Epithelial cell of proximal tubule (primary cell): ENCODE measurements at regions not wholly inside any gene's neighbourhood (a gene's known extent, or its start where the extent isn't known, plus 50 kb on each side); places are given as distances from the start of the nearest gene placed in this dataset.

Source experiments
- DNase-seq: peaks from one replicate; pipeline ENCODE4 v3.0.0-alpha.2; 2011; ENCODE audit warnings: low read depth
- H3K4me3 ChIP-seq: 2 replicates; pipeline ENCODE4 v1.5.1; 2011; ENCODE audit warnings: low read depth, mild to moderate bottlenecking, low read length
- TF ChIP-seq, protein P1 (sequence below): conservative IDR thresholded peaks from 2 replicates; pipeline ENCODE4 v1.5.1; 2012; ENCODE audit warnings: low read depth, mild to moderate bottlenecking, low read length

DNA sequence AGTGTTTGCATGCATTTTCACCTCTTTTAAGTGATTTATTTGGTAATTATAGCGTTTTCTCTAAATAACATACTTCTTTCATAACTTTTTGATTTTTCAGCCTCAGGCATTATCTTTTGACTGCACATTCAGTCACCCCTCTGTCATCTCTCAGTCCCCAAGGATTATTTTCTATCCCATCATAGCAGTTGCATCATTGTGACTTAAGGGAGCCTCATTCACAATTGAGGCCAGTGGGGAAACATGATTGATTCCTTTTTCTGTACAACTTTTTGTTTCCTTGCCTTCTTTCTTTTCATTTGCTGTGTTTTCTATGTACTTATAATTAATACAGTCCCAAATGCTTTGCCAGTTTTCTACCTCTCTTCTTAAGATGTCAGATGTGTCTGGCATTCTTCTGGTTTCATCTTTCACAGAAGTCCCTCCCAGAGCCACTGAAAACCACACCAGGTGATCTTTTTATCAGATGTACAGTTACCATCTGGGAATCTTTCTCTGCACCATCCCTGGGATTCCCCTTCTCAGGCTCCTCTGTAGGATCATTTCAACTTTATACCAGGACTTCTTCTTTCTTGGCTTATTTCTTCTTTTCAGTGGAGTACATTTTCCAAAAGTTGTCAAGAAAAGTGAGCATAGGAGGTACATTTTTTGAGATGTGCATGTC is 151.4 kb downstream of the RAP2B start:
- TF ChIP-seq, protein P1, sequence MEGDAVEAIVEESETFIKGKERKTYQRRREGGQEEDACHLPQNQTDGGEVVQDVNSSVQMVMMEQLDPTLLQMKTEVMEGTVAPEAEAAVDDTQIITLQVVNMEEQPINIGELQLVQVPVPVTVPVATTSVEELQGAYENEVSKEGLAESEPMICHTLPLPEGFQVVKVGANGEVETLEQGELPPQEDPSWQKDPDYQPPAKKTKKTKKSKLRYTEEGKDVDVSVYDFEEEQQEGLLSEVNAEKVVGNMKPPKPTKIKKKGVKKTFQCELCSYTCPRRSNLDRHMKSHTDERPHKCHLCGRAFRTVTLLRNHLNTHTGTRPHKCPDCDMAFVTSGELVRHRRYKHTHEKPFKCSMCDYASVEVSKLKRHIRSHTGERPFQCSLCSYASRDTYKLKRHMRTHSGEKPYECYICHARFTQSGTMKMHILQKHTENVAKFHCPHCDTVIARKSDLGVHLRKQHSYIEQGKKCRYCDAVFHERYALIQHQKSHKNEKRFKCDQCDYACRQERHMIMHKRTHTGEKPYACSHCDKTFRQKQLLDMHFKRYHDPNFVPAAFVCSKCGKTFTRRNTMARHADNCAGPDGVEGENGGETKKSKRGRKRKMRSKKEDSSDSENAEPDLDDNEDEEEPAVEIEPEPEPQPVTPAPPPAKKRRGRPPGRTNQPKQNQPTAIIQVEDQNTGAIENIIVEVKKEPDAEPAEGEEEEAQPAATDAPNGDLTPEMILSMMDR, result no peak
- DNase-seq, result no peak
- H3K4me3 ChIP-seq, result no peak overlapping the region

DNA sequence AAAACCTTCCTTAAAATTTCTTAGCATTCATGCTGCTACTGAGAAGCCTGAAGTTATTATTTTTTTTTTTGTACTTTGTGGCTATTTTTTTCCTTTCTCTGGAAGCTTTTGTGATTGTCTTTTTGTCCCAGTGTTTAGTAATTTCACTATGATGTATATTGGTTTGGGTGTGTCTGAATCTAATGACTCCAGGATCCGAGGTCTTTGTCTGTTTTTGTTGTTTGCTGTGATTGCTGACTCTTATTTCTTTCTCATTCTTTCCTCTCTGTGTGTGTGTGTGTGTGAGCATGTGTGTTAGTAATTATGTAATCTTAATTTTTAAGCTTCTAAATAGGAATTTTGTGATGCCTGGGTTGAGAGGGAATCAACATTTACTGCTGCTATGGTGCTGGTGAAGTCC is 152.0 kb downstream of the RAP2B start:
- TF ChIP-seq, protein P1, result no peak
- DNase-seq, result no peak
- no peak overlapping the region for H3K4me3 ChIP-seq

GRCh38 chr3:153315781-153316180 is 153.8 kb downstream of the RAP2B start:
- TF ChIP-seq, protein P1, result no peak
- no peak for DNase-seq
- no peak overlapping the region for H3K4me3 ChIP-seq

DNA sequence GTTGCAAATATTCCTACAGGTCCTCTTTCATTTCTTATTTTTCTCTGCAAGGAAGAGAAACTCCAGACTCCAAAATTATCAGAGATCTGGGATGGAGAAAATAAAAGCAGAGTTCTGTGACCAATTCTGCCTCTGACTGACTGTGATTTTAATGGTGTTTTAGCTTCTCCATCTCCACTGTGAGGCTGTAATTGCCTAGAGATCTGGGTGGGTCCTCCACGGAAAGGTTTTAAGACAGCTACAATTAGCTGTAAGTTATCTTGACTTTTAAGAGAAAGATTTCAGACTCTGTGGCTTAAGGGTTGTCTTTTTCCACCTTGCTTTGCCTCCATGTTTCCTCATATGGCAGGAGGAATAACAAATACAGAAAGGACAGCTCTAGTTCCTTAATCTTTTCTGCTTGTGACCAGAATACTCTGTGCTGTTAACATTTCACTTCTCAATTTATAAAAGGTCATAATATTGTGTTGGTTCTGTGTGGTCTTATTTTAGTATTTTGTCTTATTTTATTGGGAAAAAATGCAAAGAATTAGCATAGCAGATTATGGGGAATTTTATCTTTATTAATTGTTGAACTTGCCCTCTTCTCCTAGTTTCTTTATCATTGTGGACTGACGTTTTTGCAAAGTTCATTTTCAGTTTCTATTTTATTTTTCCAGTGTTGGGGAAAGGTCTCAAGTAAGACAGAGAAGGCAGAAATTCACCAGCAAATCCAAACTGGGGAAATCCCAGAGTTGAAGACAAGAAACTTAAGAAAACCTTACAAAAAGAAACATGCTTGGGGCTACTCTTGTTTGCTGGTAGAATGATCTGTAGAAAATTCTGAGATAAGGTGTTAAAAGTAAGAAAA is 157.9 kb downstream of the RAP2B start:
- no peak for DNase-seq
- TF ChIP-seq, protein P1, result no peak
- H3K4me3 ChIP-seq, result no peak overlapping the region

GRCh38 chr3:153320585-153321128 is 158.6 kb downstream of the RAP2B start:
- no peak overlapping the region for H3K4me3 ChIP-seq
- TF ChIP-seq, protein P1, result no peak
- no peak for DNase-seq

DNA sequence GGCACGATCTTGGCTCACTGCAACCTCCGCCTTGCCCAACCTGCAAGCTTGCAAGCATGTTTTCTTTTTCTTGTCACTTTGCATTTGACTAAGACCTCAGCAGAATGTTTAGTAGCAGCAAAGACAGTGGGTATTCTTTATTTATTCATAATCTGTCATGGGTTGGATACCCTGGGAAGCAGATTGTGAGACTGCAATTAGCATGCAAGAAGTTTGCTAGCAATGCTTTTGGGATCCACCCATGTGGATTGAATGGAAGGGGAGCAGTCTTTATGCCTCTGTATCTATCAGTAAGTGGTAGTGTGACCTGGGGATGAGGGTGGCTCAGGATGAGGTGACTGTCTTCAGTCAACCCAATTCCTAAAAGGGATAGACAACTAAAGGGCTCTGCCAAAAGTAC is 166.7 kb downstream of the RAP2B start:
- no peak for DNase-seq
- no peak overlapping the region for H3K4me3 ChIP-seq
- TF ChIP-seq, protein P1, result no peak
